ENCODE measurements at regions not wholly inside any gene's neighbourhood (a gene's known extent, or its start where the extent isn't known, plus 50 kb on each side); places are given as distances from the start of the nearest gene placed in this dataset.
A peak's percentile ranks its signal among the peaks of the same experiment; 100 is the strongest.

DNA sequence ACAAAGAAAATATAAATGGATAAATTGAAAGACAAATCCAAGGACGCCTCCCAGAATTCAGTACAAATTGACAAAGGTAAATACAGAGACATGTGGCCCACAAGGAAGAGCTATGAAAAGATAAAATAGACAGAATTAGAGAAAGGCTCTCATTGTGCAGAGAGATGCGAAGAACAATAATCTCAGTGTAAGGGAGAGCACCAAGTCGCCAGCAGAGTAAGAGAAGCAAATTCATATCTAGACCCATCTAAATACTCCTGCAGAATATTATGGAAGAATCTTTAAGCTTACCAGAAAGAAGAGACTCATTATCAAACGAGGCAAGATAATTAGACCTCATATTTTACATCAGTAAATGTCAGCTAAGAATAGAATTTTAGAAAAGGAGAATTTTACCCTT lies 101.7 kb upstream of the ITGA1 start:
- H3K27ac Mint-ChIP-seq: no peak overlapping the region
- no peak for DNase-seq (ENCODE audit: low spot score)
- H3K9me3 Mint-ChIP-seq: no peaks in the 10 kb centered on the region
- H3K36me3 Mint-ChIP-seq (ENCODE audit: low read depth): no peaks in the 10 kb centered on the region
- peaks cover 4% of the 10 kb centered on the region for H3K4me1 Mint-ChIP-seq (ENCODE audit: low read depth)
- H3K27me3 Mint-ChIP-seq (ENCODE audit: insufficient read depth): peaks cover 8% of the 10 kb centered on the region
- intact Hi-C loops (cut with micrococcal nuclease): no loop called here
- no peak overlapping the region for H3K4me3 Mint-ChIP-seq

DNA sequence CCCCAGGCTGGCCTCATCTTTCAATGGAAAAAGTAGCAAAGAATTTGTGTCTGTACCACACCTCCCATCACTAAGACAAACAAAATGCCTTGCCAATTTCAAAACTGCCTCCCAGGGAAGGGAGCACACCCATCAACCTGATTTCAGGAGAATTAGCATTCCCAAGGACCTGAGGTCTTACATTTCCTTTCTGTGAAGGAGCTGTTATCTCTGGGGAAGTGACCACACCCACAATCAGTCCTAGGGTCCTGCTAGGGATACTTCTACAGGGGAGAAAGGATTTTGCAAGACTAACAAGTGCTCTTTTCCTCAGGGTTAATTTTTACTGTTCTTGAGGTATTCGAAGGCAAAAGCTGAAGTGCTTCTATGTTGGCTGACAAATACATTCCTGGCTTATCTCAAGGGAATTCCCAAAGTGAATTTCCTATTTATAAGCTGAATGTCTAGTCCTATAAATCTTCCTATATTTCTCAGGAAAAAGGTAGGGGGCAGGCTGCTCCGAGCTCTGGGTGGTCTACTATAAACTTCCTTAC lies 97.4 kb upstream of the ITGA1 start:
- H3K27me3 Mint-ChIP-seq (ENCODE audit: insufficient read depth): peaks cover 20% of the 10 kb centered on the region
- H3K27ac Mint-ChIP-seq: no peak overlapping the region
- intact Hi-C loops (cut with micrococcal nuclease): loop anchor here (5.0 kb wide), 1 partner anchor 97 kb away; the partner anchor contains the start of genes ITGA1 and PELO
- peaks cover 24% of the 10 kb centered on the region for H3K4me1 Mint-ChIP-seq (ENCODE audit: low read depth)
- H3K36me3 Mint-ChIP-seq (ENCODE audit: low read depth): peaks cover 2% of the 10 kb centered on the region
- H3K4me3 Mint-ChIP-seq: no peak overlapping the region
- no peaks in the 10 kb centered on the region for H3K9me3 Mint-ChIP-seq
- no peak for DNase-seq (ENCODE audit: low spot score)

DNA sequence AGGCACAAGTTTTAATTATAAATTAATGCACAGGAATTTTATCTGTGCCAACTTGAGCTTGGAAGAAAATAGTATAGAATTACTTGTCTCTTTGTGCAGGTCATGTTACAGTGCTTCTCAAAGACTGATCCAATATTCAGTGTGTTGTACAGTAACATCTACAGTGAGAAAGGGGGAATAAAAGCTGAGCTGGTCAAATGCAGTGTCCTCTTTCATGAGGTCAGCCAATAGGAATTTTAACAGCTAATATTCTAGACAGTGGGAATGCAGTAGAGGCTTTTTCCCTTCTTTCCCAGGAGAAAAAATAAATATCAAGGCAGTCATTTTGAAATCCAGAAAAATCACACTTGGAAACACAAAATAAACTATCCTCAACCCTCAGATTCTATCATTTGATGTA lies 95.7 kb upstream of the ITGA1 start:
- Mint-ChIP-seq H3K36me3 (ENCODE audit: low read depth) (peaks cover 2% of the 10 kb centered on the region), H3K27me3 (ENCODE audit: insufficient read depth) (peaks cover 18% of the 10 kb centered on the region), H3K27ac (no peak overlapping the region), H3K9me3 (no peaks in the 10 kb centered on the region), H3K4me1 (ENCODE audit: low read depth) (peaks cover 24% of the 10 kb centered on the region), H3K4me3 (no peak overlapping the region)
- intact Hi-C loops (cut with micrococcal nuclease): loop anchor here (5.0 kb wide), 1 partner anchor 95 kb away; the partner anchor contains the start of genes ITGA1 and PELO
- no peak for DNase-seq (ENCODE audit: low spot score)

DNA sequence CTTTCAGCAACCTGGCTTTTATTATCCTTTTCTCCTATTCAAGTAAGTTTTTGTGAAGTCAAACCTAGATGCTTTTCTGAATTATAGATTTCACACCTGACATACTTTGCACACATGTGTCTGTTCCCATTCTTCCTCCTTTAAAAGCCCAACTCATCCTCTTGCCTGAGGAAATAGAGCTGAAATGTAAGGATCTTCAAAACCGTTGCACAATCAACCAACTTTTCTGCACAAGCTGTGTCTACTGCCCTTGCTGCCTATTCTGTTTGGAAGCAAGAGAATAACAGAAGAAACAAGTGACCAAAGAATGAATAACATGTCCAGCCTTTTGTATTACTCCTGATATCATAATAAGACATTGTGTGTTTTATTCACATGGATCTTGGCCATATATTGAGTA lies 95.1 kb upstream of the ITGA1 start:
- H3K36me3 Mint-ChIP-seq (ENCODE audit: low read depth): peaks cover 3% of the 10 kb centered on the region
- no peak overlapping the region for H3K27ac Mint-ChIP-seq
- DNase-seq (ENCODE audit: low spot score): no peak
- peaks cover 18% of the 10 kb centered on the region for H3K27me3 Mint-ChIP-seq (ENCODE audit: insufficient read depth)
- H3K9me3 Mint-ChIP-seq: no peaks in the 10 kb centered on the region
- peaks cover 24% of the 10 kb centered on the region for H3K4me1 Mint-ChIP-seq (ENCODE audit: low read depth)
- intact Hi-C loops (cut with micrococcal nuclease): loop anchor here (1.0 to 5.0 kb wide), 3 partner anchors 95 to 223 kb away; partner anchors contain the start of genes ITGA1 and PELO
- no peak overlapping the region for H3K4me3 Mint-ChIP-seq

DNA sequence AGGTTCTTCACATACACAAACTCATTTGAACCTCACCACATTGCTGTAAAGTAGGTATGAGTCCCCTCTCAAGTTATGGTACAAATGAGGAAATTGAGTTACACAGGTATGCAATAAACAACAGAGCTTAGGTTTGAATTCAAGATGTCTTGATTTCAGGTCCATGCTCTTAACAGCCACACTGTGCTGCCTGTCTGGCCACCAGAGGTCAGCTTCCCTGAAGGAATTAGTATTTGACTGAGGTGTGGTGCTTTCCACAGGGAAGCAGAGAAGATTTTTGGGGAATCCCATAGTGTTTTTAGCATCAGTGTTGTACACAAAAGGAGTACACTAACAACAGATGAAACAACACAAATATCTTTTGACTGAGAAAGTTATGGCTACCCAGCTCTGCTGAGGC lies 94.4 kb upstream of the ITGA1 start:
- Mint-ChIP-seq H3K4me1 (ENCODE audit: low read depth) (peaks cover 24% of the 10 kb centered on the region), H3K4me3 (no peak overlapping the region), H3K9me3 (no peaks in the 10 kb centered on the region), H3K27me3 (ENCODE audit: insufficient read depth) (peaks cover 16% of the 10 kb centered on the region), H3K27ac (no peak overlapping the region), H3K36me3 (ENCODE audit: low read depth) (peaks cover 3% of the 10 kb centered on the region)
- no peak for DNase-seq (ENCODE audit: low spot score)
- intact Hi-C loops (cut with micrococcal nuclease): loop anchor here (1.0 to 5.0 kb wide), 3 partner anchors 94 to 222 kb away; partner anchors contain the start of genes ITGA1 and PELO

DNA sequence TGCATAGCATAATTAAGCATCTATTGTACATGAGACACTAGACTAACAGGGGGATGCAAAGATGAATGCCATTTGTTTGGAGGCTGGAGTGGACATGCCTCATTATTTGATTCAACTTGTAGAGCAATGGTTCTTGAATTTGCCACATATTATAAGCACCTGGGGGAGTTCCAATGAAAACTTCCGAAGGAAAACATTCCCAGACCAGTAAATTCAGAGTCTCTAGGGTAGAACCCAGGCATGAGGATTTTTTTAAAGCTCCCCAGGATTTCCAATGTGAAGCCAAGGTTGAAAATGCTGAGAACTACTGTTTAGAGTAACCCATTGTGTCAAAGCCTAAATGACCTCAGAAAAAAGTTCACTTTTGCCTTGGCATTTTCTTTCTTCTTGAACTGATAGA lies 93.9 kb upstream of the ITGA1 start:
- H3K4me1 Mint-ChIP-seq (ENCODE audit: low read depth): peaks cover 19% of the 10 kb centered on the region
- H3K27me3 Mint-ChIP-seq (ENCODE audit: insufficient read depth): peaks cover 13% of the 10 kb centered on the region
- intact Hi-C loops (cut with micrococcal nuclease): loop anchor here (1.0 to 5.0 kb wide), 3 partner anchors 93 to 221 kb away; partner anchors contain the start of genes ITGA1 and PELO
- DNase-seq (ENCODE audit: low spot score): no peak
- H3K36me3 Mint-ChIP-seq (ENCODE audit: low read depth): peaks cover 3% of the 10 kb centered on the region
- no peaks in the 10 kb centered on the region for H3K9me3 Mint-ChIP-seq
- H3K27ac Mint-ChIP-seq: no peak overlapping the region
- no peak overlapping the region for H3K4me3 Mint-ChIP-seq

DNA sequence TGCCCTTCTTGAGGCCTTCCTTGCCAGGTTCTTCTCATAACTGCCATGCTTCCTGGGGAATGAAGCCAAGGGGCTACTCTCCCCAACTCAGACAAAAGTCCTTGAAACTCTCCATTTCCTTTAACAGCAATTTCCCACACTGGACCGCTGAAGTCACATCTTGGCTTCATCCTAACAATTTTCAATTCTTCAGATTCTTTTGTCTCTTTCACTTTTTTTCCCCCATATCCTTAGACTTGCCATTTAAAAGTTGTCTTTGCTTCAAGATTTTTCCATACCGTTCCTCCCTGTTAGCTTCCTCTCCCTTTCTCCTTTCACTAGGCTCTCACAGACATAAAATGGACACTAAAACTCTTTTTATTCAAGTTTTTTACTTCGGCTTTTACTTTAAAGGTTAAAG lies 93.1 kb upstream of the ITGA1 start:
- intact Hi-C loops (cut with micrococcal nuclease): loop anchor here (5.0 kb wide), 1 partner anchor 93 kb away; the partner anchor contains the start of genes ITGA1 and PELO
- DNase-seq (ENCODE audit: low spot score): no peak
- Mint-ChIP-seq H3K4me1 (ENCODE audit: low read depth) (peaks cover 19% of the 10 kb centered on the region), H3K27me3 (ENCODE audit: insufficient read depth) (peaks cover 13% of the 10 kb centered on the region), H3K36me3 (ENCODE audit: low read depth) (peaks cover 3% of the 10 kb centered on the region), H3K4me3 (no peak overlapping the region), H3K27ac (no peak overlapping the region), H3K9me3 (no peaks in the 10 kb centered on the region)

DNA sequence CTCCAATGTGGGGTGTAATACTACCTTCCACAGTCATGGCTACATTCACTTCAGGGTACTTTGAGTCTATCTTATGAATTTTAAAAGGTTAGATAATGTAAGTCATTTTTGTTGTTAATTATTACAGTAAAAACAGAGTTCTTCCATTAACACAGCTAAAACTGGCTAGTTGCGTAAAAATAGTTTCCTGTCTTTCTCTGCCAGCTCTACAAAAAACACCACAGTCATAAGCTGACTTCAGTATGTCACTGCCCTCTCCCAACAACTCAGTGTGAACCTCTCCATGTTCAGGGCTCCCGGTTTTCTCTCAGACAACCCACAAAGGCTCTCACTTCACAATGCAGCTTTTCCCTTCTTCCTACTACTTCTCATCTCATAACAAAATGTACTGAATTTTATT lies 84.8 kb upstream of the ITGA1 start:
- Mint-ChIP-seq H3K4me1 (ENCODE audit: low read depth) (peaks cover 41% of the 10 kb centered on the region), H3K27ac (no peak overlapping the region), H3K36me3 (ENCODE audit: low read depth) (peaks cover 7% of the 10 kb centered on the region), H3K4me3 (no peak overlapping the region), H3K27me3 (ENCODE audit: insufficient read depth) (no peaks in the 10 kb centered on the region), H3K9me3 (no peaks in the 10 kb centered on the region)
- no peak for DNase-seq (ENCODE audit: low spot score)
- intact Hi-C loops (cut with micrococcal nuclease): no loop called here

DNA sequence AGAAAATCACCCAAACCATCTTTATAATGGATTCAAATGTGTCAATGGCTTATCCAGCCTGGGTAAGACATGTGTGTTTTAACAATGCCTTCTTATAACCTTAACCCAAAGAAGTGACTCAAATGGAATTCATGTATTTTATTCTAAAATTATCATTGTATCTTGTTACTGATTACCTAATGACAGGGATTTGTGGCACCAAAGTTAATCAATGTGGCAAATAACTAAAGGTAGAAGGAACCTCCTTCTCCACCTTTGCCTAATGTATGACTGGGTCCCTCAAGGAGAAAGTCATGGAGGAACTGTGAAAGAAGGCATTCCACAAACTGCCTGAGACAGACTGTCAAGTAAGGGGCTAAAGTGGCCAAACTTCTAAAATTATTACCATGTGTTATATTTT lies 84.4 kb upstream of the ITGA1 start:
- Mint-ChIP-seq H3K27me3 (ENCODE audit: insufficient read depth) (no peaks in the 10 kb centered on the region), H3K4me3 (no peak overlapping the region), H3K4me1 (ENCODE audit: low read depth) (peaks cover 46% of the 10 kb centered on the region), H3K27ac (no peak overlapping the region), H3K36me3 (ENCODE audit: low read depth) (peaks cover 8% of the 10 kb centered on the region), H3K9me3 (no peaks in the 10 kb centered on the region)
- intact Hi-C loops (cut with micrococcal nuclease): no loop called here
- DNase-seq (ENCODE audit: low spot score): no peak

DNA sequence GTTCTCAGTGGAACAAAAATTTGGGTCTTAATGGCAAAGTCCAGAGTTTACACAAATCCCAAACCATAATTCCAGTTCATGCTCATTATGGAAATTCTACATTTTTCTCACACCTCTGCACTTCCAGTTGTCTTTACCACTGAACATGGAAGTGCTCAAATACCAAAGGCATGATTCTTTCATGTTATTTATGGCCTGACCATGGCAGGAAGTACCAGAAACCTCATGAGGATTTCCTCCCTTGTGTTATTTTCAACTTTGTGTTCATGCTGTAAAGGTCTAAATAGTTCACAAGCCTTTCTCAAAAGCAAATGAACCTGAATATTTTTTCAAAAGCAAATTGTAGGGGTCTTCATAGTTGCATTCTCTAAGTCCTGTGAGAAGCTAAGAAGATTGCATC lies 82.0 kb upstream of the ITGA1 start:
- Mint-ChIP-seq H3K9me3 (no peaks in the 10 kb centered on the region), H3K4me1 (ENCODE audit: low read depth) (peaks cover 70% of the 10 kb centered on the region), H3K27me3 (ENCODE audit: insufficient read depth) (no peaks in the 10 kb centered on the region), H3K36me3 (ENCODE audit: low read depth) (peaks cover 8% of the 10 kb centered on the region), H3K27ac (no peak overlapping the region), H3K4me3 (no peak overlapping the region)
- DNase-seq (ENCODE audit: low spot score): no peak
- intact Hi-C loops (cut with micrococcal nuclease): loop anchor here (5.0 kb wide), 2 partner anchors 82 to 212 kb away; partner anchors contain the start of genes ITGA1 and PELO

DNA sequence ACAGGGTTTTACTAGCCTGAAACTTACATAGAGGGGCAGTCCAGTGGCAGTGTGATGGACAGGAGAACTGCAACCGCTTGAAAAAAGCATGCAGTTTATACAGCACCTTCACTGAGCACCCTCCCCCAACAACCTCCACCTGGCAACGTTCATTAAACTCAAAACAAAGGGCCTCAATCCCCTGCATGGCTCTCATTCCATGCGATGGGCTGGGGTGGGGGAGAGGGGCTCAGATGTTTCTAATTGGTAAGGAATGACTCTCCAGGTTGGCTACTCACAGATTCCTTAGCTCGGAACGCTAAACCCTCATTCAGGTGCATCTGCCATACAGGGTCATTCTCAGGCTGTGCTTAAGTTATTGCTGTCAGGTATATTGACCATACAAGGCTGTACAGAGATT lies 80.9 kb upstream of the ITGA1 start:
- DNase-seq (ENCODE audit: low spot score): no peak
- Mint-ChIP-seq H3K9me3 (no peaks in the 10 kb centered on the region), H3K4me3 (no peak overlapping the region), H3K36me3 (ENCODE audit: low read depth) (peaks cover 8% of the 10 kb centered on the region), H3K27me3 (ENCODE audit: insufficient read depth) (no peaks in the 10 kb centered on the region), H3K4me1 (ENCODE audit: low read depth) (peaks cover 79% of the 10 kb centered on the region), H3K27ac (no peak overlapping the region)
- intact Hi-C loops (cut with micrococcal nuclease): loop anchor here (5.0 kb wide), 2 partner anchors 81 to 211 kb away; partner anchors contain the start of genes ITGA1 and PELO

DNA sequence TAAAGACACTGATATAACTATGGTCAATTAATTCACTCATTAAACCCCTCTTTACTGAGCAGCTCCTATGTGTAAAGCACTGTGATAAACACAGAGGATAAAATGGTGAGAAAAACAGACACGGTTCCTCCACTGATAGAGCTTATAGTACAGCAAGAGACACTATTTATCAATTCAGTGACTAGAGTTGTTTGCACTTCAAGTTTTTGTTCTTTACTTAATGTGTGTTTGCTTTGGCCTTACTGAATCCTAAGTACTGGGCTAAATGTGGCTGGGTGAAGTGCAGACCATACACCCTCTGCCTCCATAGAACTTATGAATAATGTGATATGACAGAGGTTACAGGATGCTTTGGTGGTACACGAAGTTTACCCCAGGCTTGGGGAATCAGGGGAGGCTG lies 80.1 kb upstream of the ITGA1 start:
- DNase-seq (ENCODE audit: low spot score): no peak
- Mint-ChIP-seq H3K27me3 (ENCODE audit: insufficient read depth) (no peaks in the 10 kb centered on the region), H3K4me3 (peak overlapping the region; percentile 2), H3K36me3 (ENCODE audit: low read depth) (peaks cover 8% of the 10 kb centered on the region), H3K27ac (no peak overlapping the region), H3K9me3 (no peaks in the 10 kb centered on the region), H3K4me1 (ENCODE audit: low read depth) (peaks cover 79% of the 10 kb centered on the region)
- intact Hi-C loops (cut with micrococcal nuclease): loop anchor here (2.0 to 5.0 kb wide), 4 partner anchors 41 to 210 kb away; partner anchors contain the start of genes ITGA1 and PELO

DNA sequence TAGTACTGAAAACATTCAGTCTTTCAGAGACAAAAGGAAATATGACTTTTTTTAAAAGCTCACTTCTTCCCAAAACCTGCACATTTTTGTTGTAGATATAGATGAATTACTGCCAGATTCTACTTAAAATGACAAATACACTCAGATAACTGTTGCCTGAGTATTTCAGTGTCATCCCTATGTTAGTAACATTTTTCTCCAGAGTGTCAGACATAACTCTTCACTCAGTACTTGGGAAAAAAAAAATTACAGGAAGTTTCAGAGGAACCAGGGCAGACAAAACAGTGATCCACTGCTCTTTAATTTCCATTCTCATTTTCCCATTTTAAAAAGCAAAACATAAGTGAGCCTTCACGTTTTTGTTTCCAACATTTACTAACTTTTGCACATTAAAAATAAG lies 79.3 kb upstream of the ITGA1 start:
- Mint-ChIP-seq H3K4me3 (no peak overlapping the region), H3K36me3 (ENCODE audit: low read depth) (peaks cover 11% of the 10 kb centered on the region), H3K27me3 (ENCODE audit: insufficient read depth) (no peaks in the 10 kb centered on the region), H3K9me3 (no peaks in the 10 kb centered on the region), H3K4me1 (ENCODE audit: low read depth) (peaks cover 79% of the 10 kb centered on the region), H3K27ac (no peak overlapping the region)
- intact Hi-C loops (cut with micrococcal nuclease): loop anchor here (2.0 to 5.0 kb wide), 4 partner anchors 40 to 209 kb away; partner anchors contain the start of genes ITGA1 and PELO
- no peak for DNase-seq (ENCODE audit: low spot score)
